ENCODE measurements at regions not wholly inside any gene's neighbourhood (a gene's known extent, or its start where the extent isn't known, plus 50 kb on each side); places are given as distances from the start of the nearest gene placed in this dataset.

DNA sequence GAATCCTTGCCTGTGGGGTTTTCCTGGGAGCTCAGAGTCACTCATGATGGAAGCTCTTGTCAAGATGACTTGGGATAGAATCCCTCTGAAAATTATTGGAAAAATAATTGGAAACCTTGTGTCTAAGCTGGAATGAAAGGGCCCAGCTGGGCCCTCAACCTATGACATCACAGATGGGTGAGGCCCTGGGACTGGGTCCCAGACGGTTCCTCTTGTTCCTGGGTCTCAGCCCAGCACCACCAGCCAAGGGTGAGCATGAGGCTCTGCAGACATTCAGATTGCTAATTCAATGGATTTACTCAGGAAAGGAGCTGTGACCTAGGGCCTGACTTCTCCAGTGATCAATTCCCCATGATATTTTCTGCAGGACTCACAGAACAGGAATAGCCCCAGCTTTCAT, 188.3 kb upstream of the MYT1L start:
- TF ChIP-seq, protein P1, sequence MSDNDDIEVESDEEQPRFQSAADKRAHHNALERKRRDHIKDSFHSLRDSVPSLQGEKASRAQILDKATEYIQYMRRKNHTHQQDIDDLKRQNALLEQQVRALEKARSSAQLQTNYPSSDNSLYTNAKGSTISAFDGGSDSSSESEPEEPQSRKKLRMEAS (IDR thresholded peaks at IDR 0.05; ENCODE audit: low read depth) = no peak
- TF ChIP-seq RCOR1 (IDR thresholded peaks at IDR 0.05; ENCODE audit: low read length) (no peak), TAF1 (IDR thresholded peaks at IDR 0.05; ENCODE audit: borderline replicate concordance, low read depth, low read length) (no peak), RAD21 (IDR thresholded peaks at IDR 0.05; ENCODE audit: low read length) (no peak), MXI1 (IDR thresholded peaks at IDR 0.05; ENCODE audit: low read depth, low read length) (no peak), SIN3A (IDR thresholded peaks at IDR 0.05; ENCODE audit: borderline replicate concordance, low read depth, low read length) (no peak), POLR2AphosphoS5 (IDR thresholded peaks at IDR 0.05; ENCODE audit: low read depth, low read length) (no peak), FOXM1 (IDR thresholded peaks at IDR 0.05; ENCODE audit: low read depth) (no peak), EP300 (IDR thresholded peaks at IDR 0.05; ENCODE audit: borderline replicate concordance in 1 of 2, low read depth in 1 of 2, low read length in 1 of 2) (no peak)
- TF ChIP-seq, protein P2, sequence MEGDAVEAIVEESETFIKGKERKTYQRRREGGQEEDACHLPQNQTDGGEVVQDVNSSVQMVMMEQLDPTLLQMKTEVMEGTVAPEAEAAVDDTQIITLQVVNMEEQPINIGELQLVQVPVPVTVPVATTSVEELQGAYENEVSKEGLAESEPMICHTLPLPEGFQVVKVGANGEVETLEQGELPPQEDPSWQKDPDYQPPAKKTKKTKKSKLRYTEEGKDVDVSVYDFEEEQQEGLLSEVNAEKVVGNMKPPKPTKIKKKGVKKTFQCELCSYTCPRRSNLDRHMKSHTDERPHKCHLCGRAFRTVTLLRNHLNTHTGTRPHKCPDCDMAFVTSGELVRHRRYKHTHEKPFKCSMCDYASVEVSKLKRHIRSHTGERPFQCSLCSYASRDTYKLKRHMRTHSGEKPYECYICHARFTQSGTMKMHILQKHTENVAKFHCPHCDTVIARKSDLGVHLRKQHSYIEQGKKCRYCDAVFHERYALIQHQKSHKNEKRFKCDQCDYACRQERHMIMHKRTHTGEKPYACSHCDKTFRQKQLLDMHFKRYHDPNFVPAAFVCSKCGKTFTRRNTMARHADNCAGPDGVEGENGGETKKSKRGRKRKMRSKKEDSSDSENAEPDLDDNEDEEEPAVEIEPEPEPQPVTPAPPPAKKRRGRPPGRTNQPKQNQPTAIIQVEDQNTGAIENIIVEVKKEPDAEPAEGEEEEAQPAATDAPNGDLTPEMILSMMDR (IDR thresholded peaks at IDR 0.05) = no peak
